Naive thymus-derived CD8-positive, alpha-beta T cell (primary cell): ENCODE measurements at regions not wholly inside any gene's neighbourhood (a gene's known extent, or its start where the extent isn't known, plus 50 kb on each side); places are given as distances from the start of the nearest gene placed in this dataset.

ENCODE experiments used
- ATAC-seq, 2 donors: fragments of 150-1000 bp; cut with Tn5 transposase in 1 of 2; sonication (Bioruptor Pico), chemical (Tn5 transposase) in 1 of 2; 1 replicate in 1 of 2; 2 replicates in 1 of 2; pipeline ENCODE4 v1.10.0; 2021; ENCODE audit warnings: mild to moderate bottlenecking in 2 of 2, moderate library complexity in 2 of 2
- POLR2A ChIA-PET: fragments of 350-600 bp; sonication (Branson Sonifier 250); formaldehyde crosslinking; loops from one replicate; lab custom pipeline; 2021; ENCODE audit warnings: antibody characterized with exemption; lab: Charles Lee
- DNase-seq, 10 donors: peaks; one replicate each; pipeline versions ENCODE4 v3.0.0 to v3.0.0-alpha.2; 2020 to 2022
- H3K27ac Mint-ChIP-seq, 10 donors: one replicate each; pipeline ENCODE4 v1.8.0; 2020 to 2022; ENCODE audit warnings: mild to moderate bottlenecking in 10 of 10, mixed read lengths in 10 of 10, moderate library complexity in 4 of 10, inconsistent platforms in 1 of 10
- H3K27me3 Mint-ChIP-seq, 5 donors: one replicate each; pipeline ENCODE4 v1.8.0; 2021 to 2022; ENCODE audit warnings: mixed read lengths in 5 of 5
- H3K36me3 Mint-ChIP-seq, 3 donors: one replicate each; pipeline ENCODE4 v1.8.0; 2020 to 2022; ENCODE audit warnings: mixed read lengths in 3 of 3, mild to moderate bottlenecking in 2 of 3, inconsistent platforms in 1 of 3
- H3K4me1 Mint-ChIP-seq, 4 donors: one replicate each; pipeline ENCODE4 v1.8.0; 2021 to 2022; ENCODE audit warnings: mixed read lengths in 4 of 4
- H3K4me3 Mint-ChIP-seq, 10 donors: one replicate each; pipeline ENCODE4 v1.8.0; 2020 to 2022; ENCODE audit warnings: mild to moderate bottlenecking in 10 of 10, mixed read lengths in 10 of 10, moderate library complexity in 6 of 10, inconsistent platforms in 1 of 10
- H3K9me3 Mint-ChIP-seq, 9 donors: one replicate each; pipeline ENCODE4 v1.8.0; 2020 to 2022; ENCODE audit warnings: mixed read lengths in 9 of 9, mild to moderate bottlenecking in 3 of 9, inconsistent platforms in 1 of 9, moderate library complexity in 1 of 9

DNA sequence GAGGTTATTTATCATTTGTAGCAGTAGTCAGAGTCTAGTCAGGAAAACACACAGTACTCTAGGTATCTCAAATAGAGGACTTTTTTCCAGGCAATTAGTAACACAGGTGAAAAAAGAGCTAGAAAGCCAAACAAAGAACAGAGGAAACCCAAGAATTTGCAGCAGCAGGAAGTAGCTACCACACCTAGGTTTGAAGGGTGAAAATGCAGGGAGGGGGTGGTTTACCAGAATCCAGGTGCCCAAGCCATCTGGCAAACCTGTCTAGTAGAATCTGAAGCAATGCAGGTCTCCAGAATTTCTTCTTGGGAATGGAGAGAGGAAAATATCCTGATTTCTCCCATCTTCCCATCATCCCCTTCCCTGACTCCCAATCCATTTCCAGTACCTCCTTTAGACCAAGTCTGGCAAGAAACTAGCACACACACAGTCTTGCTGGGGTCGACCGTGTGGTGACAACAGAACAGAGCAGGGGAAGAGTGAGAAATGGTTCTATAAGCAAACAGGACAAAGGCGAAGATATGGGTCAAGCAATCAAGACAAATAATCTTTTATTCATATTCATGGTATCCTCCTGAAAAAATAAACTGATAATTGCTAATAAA, 231.9 kb upstream of the MMADHC start:
- peaks cover 0 to 4% (median 0%) of the 10 kb centered on the region in 5 donors for H3K27me3 Mint-ChIP-seq
- ATAC-seq (no peak), DNase-seq (no peak)
- H3K9me3 Mint-ChIP-seq: peaks cover 0 to 14% (median 0%) of the 10 kb centered on the region in 9 donors
- H3K4me3 Mint-ChIP-seq: no peak overlapping the region
- no peak overlapping the region for H3K27ac Mint-ChIP-seq
- H3K36me3 Mint-ChIP-seq: no peaks in the 10 kb centered on the region
- POLR2A ChIA-PET: no interaction called here
- no peaks in the 10 kb centered on the region for H3K4me1 Mint-ChIP-seq

DNA sequence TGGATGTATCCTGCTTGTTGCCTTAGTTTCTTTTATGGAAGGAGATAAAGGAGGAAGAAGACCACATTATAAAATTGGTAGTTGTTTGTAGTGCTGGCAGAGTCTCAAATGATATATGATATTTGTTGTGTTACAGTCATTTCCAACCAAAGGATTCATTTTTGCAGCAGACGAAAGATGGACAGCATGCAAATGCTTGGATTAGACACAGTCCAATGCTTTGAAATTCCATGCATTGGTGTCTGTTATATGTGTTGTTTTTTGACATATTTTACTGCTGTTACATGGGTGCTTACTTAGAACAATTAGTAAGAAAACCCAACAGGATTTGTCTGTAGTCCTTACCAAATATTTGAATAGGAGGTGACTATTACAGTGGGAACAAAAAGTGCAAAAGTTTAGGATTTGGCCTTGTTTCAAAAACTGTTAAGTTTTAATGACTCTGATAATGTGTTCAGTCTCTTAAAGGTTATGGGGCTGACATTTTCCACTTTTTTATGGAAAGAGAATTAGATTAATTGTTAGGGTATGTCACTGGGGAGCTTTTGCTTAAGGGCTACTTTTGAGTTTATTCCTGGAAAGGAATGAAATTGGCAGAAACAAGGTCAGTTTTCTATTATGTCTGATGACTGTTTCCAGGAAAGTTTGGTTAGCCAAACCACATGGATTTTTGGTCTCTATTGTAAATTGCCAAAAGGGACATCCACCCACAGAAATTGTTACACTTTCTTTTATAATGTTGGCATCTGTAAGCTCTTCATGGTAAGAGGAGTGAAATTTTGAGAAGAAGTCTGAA, 229.4 kb upstream of the MMADHC start:
- no peaks in the 10 kb centered on the region for H3K36me3 Mint-ChIP-seq
- ATAC-seq: no peak
- no peak for DNase-seq
- H3K4me3 Mint-ChIP-seq: no peak overlapping the region
- no peak overlapping the region for H3K27ac Mint-ChIP-seq
- no peaks in the 10 kb centered on the region for H3K4me1 Mint-ChIP-seq
- H3K27me3 Mint-ChIP-seq: peaks cover 0 to 4% (median 0%) of the 10 kb centered on the region in 5 donors
- peaks cover 0 to 15% (median 0%) of the 10 kb centered on the region in 9 donors for H3K9me3 Mint-ChIP-seq
- POLR2A ChIA-PET: no interaction called here

DNA sequence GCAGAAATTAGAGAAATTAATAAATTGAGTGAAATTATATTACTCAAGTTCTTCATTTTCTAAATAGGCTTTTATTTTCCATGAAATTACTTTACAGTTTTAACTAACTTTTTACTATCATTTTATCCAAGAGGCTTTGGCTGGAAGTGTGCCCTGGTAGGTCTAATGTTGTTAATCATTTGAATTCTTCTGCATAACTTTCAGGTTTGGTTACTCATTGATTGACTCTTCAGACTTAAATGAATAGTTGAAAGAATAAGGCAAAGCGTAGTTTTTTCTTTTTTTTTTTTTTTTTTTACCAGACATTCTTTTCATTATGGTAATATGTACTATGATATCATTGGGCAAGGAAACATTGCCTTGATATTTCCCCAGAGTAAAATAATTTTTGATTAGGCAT, 228.4 kb upstream of the MMADHC start:
- POLR2A ChIA-PET: no interaction called here
- Mint-ChIP-seq H3K36me3 (no peaks in the 10 kb centered on the region), H3K27ac (no peak overlapping the region), H3K27me3 (peaks cover 0 to 4% (median 0%) of the 10 kb centered on the region in 5 donors), H3K9me3 (peaks cover 0 to 21% (median 0%) of the 10 kb centered on the region in 9 donors), H3K4me1 (no peaks in the 10 kb centered on the region), H3K4me3 (no peak overlapping the region)
- ATAC-seq (no peak), DNase-seq (no peak)

- Mint-ChIP-seq H3K27me3 (peaks cover 0 to 4% (median 0%) of the 10 kb centered on the region in 5 donors), H3K4me1 (no peaks in the 10 kb centered on the region), H3K36me3 (peaks cover 0 to under 1% (median 0%) of the 10 kb centered on the region in 3 donors), H3K27ac (no peak overlapping the region), H3K4me3 (no peak overlapping the region), H3K9me3 (peaks cover 0 to 24% (median under 1%) of the 10 kb centered on the region in 9 donors)
- DNase-seq (no peak), ATAC-seq (no peak)
- POLR2A ChIA-PET: no interaction called here
Measured at GRCh38 chr2:149814901-149815300, 227.3 kb upstream of the MMADHC start.

DNA sequence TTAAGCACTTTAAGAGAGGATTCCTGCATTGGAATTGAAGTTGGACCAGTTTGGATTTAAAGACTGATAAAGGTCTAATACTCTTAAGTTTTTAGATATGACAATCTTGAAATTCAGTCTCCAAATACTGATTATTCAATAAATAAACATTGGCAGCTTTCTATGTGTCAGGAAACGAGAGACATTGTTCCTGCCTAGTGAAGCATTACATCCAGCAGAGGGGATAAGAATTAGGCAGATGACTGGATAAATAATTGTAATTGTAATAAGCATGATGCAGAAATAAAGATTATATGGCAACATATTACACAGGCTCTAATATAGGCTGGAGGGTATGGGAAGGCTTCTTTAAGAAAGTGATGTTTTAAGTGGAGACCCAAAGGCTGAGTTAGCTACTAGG, 226.5 kb upstream of the MMADHC start:
- DNase-seq: no peak

DNA sequence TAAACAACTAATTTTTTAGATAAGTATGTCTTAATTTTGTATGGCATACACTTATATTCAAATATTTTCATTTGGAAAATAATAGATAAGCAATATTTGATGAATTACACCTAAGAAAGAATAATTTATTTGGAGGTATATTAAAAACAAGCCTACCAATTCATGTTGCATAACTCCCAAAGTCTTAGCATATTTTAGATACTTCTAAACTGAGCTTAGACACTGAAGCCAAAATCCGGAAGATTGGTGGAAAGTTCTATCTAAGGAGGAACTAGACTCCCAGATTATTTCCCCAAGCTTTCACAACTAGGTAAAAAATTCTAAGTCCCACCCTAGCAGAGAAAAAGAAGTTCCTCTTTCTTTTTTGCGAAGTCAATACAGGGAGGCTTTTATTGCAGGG, 221.0 kb upstream of the MMADHC start:
- Mint-ChIP-seq H3K4me3 (no peak overlapping the region), H3K4me1 (no peaks in the 10 kb centered on the region), H3K9me3 (peaks cover 0 to 21% (median 5%) of the 10 kb centered on the region in 9 donors), H3K27ac (no peak overlapping the region), H3K27me3 (no peaks in the 10 kb centered on the region), H3K36me3 (peaks cover 0 to 5% (median 0%) of the 10 kb centered on the region in 3 donors)
- POLR2A ChIA-PET: no interaction called here
- DNase-seq (no peak), ATAC-seq (no peak)

More for the DNA sequence above, 226.5 kb upstream of the MMADHC start:
- no peak for ATAC-seq
- POLR2A ChIA-PET: no interaction called here
- H3K4me1 Mint-ChIP-seq: no peaks in the 10 kb centered on the region
- H3K4me3 Mint-ChIP-seq: no peak overlapping the region
- peaks cover 0 to 4% (median 0%) of the 10 kb centered on the region in 5 donors for H3K27me3 Mint-ChIP-seq
- no peak overlapping the region for H3K27ac Mint-ChIP-seq
- H3K9me3 Mint-ChIP-seq: peaks cover 0 to 25% (median 4%) of the 10 kb centered on the region in 9 donors
- peaks cover 0 to 5% (median 0%) of the 10 kb centered on the region in 3 donors for H3K36me3 Mint-ChIP-seq

- no peak overlapping the region for H3K27ac Mint-ChIP-seq
- no peaks in the 10 kb centered on the region for H3K27me3 Mint-ChIP-seq
- peaks cover 0 to 10% (median 5%) of the 10 kb centered on the region in 9 donors for H3K9me3 Mint-ChIP-seq
- H3K4me3 Mint-ChIP-seq: no peak overlapping the region
- DNase-seq (no peak), ATAC-seq (no peak)
- no peaks in the 10 kb centered on the region for H3K4me1 Mint-ChIP-seq
- POLR2A ChIA-PET: no interaction called here
- H3K36me3 Mint-ChIP-seq: peaks cover 0 to 5% (median 0%) of the 10 kb centered on the region in 3 donors
Measured at GRCh38 chr2:149806651-149807050, 219.1 kb upstream of the MMADHC start.

DNA sequence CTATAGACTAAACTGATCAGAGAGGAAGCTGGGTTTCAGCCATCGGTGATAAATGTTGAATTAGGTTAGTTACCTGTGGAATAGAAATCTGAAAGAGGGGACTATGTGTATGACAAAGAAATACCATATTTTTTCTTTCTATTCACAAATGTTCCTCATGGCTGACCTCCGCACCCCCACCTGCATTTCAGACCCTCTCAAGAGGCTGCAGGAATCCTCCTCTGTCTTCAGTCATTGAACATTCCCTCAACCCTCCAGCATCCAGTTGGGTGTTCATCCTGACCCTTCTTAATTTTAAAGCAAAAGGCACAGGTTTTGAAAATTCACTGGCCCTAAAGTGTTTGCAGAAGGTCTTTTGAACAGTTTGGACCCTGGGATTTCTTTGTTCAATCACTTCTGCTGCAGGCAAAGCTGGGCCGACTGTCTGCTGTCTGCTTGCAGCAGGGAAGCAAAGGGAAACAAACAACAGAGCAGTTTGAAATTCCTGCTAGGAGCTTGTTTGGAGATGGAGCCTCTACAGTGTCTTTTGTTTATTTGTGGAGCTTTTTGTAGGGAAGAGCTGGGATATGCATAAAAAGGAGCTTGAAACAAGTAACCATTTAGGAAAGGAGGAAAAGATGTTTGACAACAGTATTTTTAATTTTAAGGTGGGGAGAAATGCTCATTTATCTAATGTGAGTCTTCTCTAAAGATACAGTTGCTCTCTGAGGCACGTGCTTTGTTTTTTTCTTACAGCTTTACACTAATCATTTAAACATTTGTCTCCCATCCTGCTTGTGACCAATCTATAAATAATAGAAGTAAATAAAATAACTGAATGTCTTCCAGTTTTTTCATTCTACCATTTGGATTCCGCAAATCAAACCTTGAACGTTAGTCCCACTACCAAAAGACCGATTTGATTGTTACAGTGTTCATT, 213.3 kb upstream of the MMADHC start:
- no peak for DNase-seq
- POLR2A ChIA-PET: no interaction called here
- no peak for ATAC-seq
- Mint-ChIP-seq H3K4me1 (no peaks in the 10 kb centered on the region), H3K27me3 (no peaks in the 10 kb centered on the region), H3K4me3 (no peak overlapping the region), H3K27ac (no peak overlapping the region), H3K36me3 (no peaks in the 10 kb centered on the region), H3K9me3 (peaks cover 0 to 6% (median 0%) of the 10 kb centered on the region in 9 donors)

DNA sequence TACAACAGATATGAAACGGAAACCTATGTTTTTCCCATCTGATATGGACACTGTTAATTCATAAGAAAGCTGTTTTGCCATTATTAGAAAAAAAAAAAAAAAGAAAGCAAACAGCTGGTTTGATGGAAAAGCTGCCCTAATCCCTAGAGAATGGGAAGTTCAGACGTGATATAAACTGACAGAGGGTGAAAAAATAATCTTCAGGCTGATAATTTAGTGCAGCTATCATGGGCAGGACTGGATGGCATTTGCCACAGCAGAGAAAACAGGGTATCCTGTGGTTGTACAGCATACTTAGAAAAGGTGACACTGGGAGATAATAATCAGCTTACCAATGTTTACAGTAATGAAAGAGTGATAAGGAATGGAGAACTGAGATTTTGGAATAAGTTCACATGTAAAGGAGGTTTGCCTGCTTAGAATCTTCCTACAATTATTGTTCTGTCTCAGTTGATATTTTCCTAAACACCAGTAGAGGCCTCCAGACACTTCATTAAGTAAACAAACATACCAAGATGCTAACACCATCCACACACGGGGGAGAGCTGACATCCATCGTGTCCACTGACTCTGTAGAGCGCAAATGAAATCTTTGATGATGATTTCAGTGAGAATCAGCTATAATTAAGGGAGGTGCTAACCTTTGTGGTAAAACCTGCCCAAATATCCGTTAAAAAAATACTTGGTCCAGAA, 211.6 kb upstream of the MMADHC start:
- Mint-ChIP-seq H3K9me3 (peaks cover 0 to 10% (median 2%) of the 10 kb centered on the region in 9 donors), H3K4me3 (no peak overlapping the region), H3K36me3 (no peaks in the 10 kb centered on the region), H3K27me3 (no peaks in the 10 kb centered on the region), H3K27ac (no peak overlapping the region), H3K4me1 (no peaks in the 10 kb centered on the region)
- DNase-seq: no peak
- ATAC-seq: no peak
- POLR2A ChIA-PET: no interaction called here

GRCh38 chr2:149797030-149797429, 209.5 kb upstream of the MMADHC start:
- no peak overlapping the region for H3K4me3 Mint-ChIP-seq
- no peaks in the 10 kb centered on the region for H3K27me3 Mint-ChIP-seq
- H3K27ac Mint-ChIP-seq: no peak overlapping the region
- ATAC-seq (no peak), DNase-seq (no peak)
- no peaks in the 10 kb centered on the region for H3K36me3 Mint-ChIP-seq
- H3K9me3 Mint-ChIP-seq: peaks cover 0 to 24% (median 4%) of the 10 kb centered on the region in 9 donors
- H3K4me1 Mint-ChIP-seq: no peaks in the 10 kb centered on the region
- POLR2A ChIA-PET: no interaction called here

DNA sequence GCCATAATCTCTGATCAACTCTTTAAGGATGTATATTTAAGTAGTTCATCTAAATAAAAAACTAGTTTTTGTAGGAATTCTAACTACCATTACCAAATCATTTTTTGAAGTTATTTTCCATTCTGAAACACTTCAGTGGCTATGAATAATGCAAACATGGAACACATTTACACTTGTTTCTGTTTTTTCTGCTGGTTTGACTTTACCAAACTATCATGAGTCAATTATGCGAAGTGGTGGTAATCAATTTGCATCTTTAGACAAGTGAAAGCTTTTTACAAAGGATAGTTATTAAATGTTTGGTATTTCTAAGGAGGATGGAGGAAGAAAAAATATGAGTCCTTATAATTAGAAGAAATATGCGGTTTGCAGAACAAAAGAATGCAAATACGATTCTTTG, 202.0 kb upstream of the MMADHC start:
- H3K27ac Mint-ChIP-seq: no peak overlapping the region
- POLR2A ChIA-PET: no interaction called here
- ATAC-seq: no peak

DNA sequence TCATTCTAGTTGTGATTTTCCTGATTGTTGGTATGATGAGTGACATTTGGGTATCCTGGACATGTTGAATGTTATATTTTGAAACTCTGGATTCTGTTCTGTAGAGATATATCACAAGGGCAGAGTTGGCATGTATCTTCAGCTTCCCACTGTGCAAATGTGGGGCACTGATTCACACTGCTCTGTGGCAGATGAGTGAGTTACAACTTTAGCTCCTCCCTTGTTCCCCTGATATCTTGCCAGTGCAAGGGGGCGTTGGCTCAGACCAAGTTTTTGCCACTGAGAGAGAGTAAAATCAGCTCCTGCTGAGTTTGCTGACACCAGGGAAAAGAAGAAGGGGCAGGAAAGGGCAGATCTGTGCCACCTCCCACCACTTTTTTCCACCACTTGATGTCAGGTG, 199.6 kb upstream of the MMADHC start:
- no peak overlapping the region for H3K27ac Mint-ChIP-seq
- no peak overlapping the region for H3K4me3 Mint-ChIP-seq
- POLR2A ChIA-PET: no interaction called here
- ATAC-seq (no peak), DNase-seq (no peak)
- H3K27me3 Mint-ChIP-seq: peaks cover 0 to 8% (median 0%) of the 10 kb centered on the region in 5 donors
- peaks cover 3 to 24% (median 9%) of the 10 kb centered on the region in 9 donors for H3K9me3 Mint-ChIP-seq
- no peaks in the 10 kb centered on the region for H3K36me3 Mint-ChIP-seq
- H3K4me1 Mint-ChIP-seq: no peaks in the 10 kb centered on the region

More for the DNA sequence above, 202.0 kb upstream of the MMADHC start:
- no peak for DNase-seq
- H3K9me3 Mint-ChIP-seq: peaks cover 2 to 24% (median 14%) of the 10 kb centered on the region in 9 donors
- no peaks in the 10 kb centered on the region for H3K36me3 Mint-ChIP-seq
- H3K27me3 Mint-ChIP-seq: peaks cover 0 to 8% (median 0%) of the 10 kb centered on the region in 5 donors
- no peaks in the 10 kb centered on the region for H3K4me1 Mint-ChIP-seq
- H3K4me3 Mint-ChIP-seq: no peak overlapping the region
